Superior temporal gyrus (tissue), 1 donor: ENCODE measurements at regions not wholly inside any gene's neighbourhood (a gene's known extent, or its start where the extent isn't known, plus 50 kb on each side); places are given as distances from the start of the nearest gene placed in this dataset.

Source experiments
- DNase-seq: peaks from one replicate; pipeline ENCODE4 v3.0.0-alpha.2; 2016; ENCODE audit errors: extremely low spot score

GRCh38 chr22:48556751-48557150 lies 1270.9 kb downstream of the BRD1 start:
- DNase-seq: no peak

GRCh38 chr22:48556222-48556621 lies 1271.5 kb downstream of the BRD1 start:
- DNase-seq: no peak

GRCh38 chr22:48555606-48556005 lies 1272.1 kb downstream of the BRD1 start:
- no peak for DNase-seq

- no peak for DNase-seq
Measured at GRCh38 chr22:48554893-48555572, 1272.6 kb downstream of the BRD1 start.

GRCh38 chr22:48553694-48554308 lies 1273.9 kb downstream of the BRD1 start:
- DNase-seq: no peak

- DNase-seq: no peak
Measured at GRCh38 chr22:48553119-48553518, 1274.6 kb downstream of the BRD1 start.

GRCh38 chr22:48551716-48552268 lies 1275.9 kb downstream of the BRD1 start:
- no peak for DNase-seq

GRCh38 chr22:48551061-48551460 lies 1276.6 kb downstream of the BRD1 start:
- no peak for DNase-seq

GRCh38 chr22:48548391-48548790 lies 1279.3 kb downstream of the BRD1 start:
- DNase-seq: no peak

GRCh38 chr22:48547971-48548370 lies 1279.7 kb downstream of the BRD1 start:
- DNase-seq: no peak

GRCh38 chr22:48546653-48547424 lies 1280.8 kb downstream of the BRD1 start:
- no peak for DNase-seq

GRCh38 chr22:48545987-48546386 lies 1281.7 kb downstream of the BRD1 start:
- DNase-seq: no peak

- no peak for DNase-seq
Measured at GRCh38 chr22:48541401-48542098, 1286.1 kb downstream of the BRD1 start.

- DNase-seq: no peak
Measured at GRCh38 chr22:48539261-48539660, 1288.4 kb downstream of the BRD1 start.

- no peak for DNase-seq
Measured at GRCh38 chr22:48538291-48538820, 1289.3 kb downstream of the BRD1 start.

- DNase-seq: no peak
Measured at GRCh38 chr22:48537343-48537680, 1290.4 kb downstream of the BRD1 start.

GRCh38 chr22:48536541-48537342 lies 1290.9 kb downstream of the BRD1 start:
- peak; percentile 80 for DNase-seq

GRCh38 chr22:48535868-48536540 lies 1291.7 kb downstream of the BRD1 start:
- DNase-seq: no peak

GRCh38 chr22:48534395-48534958 lies 1293.2 kb downstream of the BRD1 start:
- no peak for DNase-seq

- DNase-seq: no peak
Measured at GRCh38 chr22:48532986-48533385, 1294.7 kb downstream of the BRD1 start.
